HG02759 (cell line): ENCODE measurements at regions not wholly inside any gene's neighbourhood (a gene's known extent, or its start where the extent isn't known, plus 50 kb on each side); places are given as distances from the start of the nearest gene placed in this dataset.
"Not testable (repeated sequence)": the region's sequence is repeated elsewhere in the genome, so short reads cannot be mapped to it uniquely, and the experiment has no call there.

Experiments used
- ATAC-seq: cut with Tn5 transposase; IDR thresholded peaks from one replicate; pipeline ENCODE4 v1.9.1; 2021; ENCODE audit warnings: mild to moderate bottlenecking, moderate library complexity; ENCODE audit not compliant: unreplicated experiment

DNA sequence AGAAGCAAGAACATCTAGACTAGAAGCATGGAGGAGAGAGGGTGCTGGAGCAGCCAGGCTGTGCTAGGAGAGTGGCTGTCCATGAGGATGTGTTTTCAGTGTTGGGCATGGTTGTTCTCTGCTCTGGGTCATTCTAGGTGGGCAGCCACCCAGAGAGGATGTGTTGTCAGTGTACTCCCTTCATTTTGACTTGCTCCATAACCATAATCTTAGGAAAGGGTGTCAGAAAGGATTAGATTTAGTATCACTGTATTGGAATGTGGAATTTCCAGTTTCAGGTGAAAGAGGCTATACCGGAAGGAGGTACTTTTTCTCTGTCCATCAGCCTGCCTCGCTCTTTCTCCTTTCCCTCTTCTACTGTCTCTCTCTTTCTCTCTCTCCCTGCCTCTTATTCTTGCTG, 474.5 kb upstream of the PODXL start:
- no peak for ATAC-seq

DNA sequence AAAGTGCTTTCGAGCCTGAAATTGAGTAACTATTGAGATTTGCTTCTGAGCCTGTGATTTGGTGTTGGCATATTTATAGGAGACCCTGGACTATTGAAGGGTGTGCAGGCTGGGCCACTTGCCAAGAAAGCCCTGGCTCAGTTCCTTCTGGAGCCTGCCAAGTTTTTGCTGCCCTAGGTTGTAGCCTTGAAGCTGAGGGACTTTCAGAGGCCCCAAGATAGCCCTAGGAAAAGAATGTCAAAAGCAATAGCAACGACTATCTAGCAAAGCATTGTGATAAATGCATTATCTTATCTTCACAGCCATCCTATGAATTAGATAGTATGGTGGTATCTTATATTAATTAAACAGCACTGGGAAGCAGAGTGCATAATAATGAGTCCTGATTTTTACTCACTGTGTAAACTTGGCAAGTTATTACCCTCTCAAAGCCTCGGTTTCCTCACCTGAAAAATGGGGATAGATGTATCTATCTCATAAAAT, 473.7 kb upstream of the PODXL start:
- ATAC-seq, result no peak

DNA sequence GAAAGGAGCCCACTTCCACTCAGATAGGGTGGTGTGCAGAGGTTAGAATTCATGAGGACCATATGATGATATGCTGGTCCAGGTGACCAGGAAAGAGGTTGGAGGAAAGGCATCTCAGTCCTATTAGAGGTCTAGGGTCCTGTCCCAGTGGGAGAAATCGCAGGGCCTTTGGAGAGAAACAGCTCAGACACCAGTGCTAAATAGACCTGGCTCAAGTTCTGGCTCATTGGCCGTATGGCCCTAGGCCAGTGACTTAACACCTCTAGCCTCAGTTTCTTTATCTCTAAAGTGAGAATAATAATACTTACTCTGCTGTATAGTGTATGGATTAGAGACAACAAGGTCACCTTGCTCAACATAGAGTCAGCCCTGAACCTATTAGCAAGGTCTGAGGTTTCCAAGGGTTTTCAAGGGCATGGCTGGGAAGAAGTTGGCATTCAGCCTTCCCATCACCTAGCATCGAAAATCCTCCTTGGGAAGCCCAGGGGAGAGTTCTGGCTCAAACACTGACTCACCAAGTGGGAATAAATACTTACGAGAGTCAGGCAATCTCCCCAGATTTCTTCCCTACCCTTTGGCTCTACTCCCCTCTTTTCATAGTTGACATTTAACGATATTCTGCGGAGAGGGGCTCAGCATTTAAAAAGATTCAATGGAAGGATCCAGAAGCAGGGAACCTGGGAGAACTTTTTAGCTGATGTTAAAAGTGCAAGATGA, 473.1 kb upstream of the PODXL start:
- no peak for ATAC-seq

DNA sequence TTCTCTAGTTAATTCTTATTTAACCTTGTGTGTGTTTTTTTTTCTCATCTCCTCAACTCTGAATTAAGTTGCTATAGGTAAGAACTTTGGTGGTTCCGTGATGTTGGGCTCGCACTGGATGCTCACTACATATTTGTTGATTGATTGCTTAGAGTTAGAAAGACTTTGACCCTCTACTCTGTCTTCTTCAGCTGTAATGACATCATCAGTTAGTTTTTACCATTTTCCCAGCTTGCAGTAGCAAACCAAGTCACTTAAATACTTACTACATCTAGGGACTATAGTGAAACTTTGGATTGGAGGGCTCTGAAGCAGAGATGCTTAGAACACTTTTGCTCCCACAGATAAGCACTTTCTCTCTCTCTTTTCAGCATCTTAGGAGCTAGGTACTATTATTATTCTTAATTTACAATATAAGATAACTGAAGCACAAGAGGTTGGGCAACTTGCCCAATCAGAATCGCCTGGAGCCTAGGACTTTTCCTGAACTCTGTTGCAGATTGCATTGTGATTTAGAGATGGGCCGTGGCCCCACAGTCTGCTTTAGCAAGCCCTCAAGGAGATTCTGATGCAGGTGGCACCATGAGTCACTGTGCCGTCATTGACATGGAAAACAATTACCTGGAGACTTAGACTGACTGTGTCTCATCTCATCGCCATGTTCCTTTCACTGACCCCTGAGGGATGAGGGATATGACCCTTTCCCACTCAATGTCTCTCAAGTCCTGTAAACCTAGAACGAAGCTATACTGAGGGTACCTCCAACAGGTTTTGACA, 471.9 kb upstream of the PODXL start:
- ATAC-seq, result no peak

DNA sequence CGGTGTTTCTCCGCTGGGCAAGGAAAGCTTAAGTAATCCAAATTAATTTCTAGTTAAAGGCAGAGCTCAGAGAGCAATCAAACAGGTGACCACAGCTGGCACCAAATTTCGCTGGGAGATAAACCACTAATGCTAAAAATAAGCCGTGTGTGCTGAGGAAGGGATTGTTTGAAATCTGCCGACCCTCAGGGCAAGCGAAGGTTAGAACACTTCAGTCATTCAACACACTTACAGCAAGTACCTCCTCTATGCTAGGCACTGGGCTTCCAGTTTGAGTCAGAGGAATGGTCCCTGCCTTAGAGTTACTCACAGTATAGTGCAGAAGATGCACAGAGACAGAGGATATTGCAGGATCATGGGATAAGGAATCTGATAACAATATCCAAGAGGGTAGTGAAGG, 467.9 kb upstream of the PODXL start:
- ATAC-seq, result no peak

DNA sequence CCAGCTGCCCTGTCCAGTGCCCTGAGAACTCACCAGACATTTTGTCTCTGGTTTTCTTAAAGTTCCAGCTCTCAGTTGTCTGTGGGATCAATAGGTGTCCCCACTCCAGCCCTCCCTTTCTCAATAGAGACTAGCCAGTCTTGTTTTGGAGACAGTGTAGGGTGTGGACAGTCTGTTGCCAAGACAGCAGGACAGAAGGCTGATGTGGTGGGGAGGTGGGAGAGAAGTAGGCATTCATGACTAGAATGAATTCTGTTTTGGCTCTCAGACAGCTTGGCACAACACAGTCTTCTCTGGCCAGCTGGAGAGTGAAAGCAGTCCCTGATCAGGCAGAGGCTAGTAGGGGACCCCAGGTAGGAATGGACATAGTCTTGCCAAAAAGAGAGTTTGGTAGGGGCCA, 467.0 kb upstream of the PODXL start:
- ATAC-seq, result no peak

DNA sequence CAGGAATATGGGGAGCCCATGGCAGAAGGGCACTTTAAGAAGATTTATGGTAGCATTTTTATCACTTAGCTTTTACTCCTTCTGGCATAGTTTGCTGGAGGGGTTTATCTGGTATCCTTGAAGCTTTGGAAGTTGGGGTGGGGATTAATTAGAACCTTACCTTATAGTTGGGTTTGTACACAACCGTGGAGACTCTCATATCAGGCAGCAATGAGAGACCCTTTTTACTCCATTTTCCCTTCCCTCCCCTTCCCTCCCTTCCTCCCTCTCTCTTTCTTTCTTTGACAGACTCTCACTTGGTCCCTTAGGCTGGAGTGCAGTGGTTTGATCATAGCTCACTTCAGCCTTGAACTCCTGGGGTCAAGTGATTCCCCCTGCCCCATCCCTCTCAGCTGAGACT, 465.8 kb upstream of the PODXL start:
- ATAC-seq, result no peak

DNA sequence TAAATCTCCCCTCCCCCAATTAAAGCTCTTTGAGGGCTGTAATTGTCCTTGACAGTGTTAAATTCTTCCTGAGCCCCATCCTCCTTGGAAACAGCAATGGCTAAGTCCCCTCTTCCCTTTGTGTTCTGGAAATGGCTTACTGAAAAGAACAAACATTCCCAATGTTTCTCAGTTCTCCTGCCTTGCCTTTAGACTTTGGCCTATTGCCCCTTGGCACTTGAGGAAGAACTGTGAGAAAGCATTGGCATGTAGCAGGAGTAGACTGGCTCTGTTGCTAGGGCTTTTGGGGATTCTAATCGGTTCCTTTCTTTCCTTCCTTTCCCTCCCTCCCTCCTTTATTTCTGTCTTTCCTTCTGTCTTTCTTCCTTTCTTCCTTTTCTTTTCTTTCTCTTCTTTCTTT, 463.3 kb upstream of the PODXL start:
- no peak for ATAC-seq

DNA sequence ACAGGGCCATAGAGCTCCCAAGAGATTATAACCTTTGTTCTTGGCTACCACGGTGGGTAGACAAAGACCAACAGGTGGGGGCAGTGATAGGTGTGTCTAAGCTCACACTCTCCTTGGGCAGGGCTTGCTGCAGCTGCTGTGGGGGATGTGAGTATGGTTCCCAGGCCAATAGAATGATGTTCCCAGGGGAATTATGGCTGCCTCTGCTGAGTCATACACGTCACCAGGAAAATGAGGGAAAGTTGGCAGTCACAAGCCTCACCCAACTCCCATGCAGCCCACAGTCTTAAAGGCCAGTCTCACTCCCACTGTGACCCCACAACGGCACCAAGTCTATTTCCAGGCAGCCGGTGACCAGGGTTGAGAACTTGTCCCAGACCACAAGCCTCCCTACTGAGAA, 453.4 kb upstream of the PODXL start:
- ATAC-seq, result no peak

DNA sequence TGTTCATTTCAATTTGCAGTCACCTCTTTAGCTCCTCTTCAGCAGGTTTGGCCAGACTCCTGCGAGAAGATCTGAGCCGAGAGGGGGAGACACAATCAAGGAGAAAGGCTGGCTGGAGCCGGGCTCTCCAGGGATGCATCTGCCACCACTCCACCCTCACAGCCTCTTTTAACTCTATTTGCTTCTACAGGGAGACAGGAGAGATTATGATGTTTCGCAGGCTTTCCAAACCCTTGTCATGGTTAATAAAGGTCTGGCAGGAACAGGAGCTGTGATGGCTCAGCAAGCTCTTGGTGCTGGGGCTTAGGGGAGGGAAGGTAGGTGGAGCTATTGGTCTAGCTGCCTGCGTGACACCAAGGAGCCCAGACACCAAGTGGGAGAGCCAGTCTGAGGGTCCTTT, 448.1 kb upstream of the PODXL start:
- ATAC-seq, result no peak

DNA sequence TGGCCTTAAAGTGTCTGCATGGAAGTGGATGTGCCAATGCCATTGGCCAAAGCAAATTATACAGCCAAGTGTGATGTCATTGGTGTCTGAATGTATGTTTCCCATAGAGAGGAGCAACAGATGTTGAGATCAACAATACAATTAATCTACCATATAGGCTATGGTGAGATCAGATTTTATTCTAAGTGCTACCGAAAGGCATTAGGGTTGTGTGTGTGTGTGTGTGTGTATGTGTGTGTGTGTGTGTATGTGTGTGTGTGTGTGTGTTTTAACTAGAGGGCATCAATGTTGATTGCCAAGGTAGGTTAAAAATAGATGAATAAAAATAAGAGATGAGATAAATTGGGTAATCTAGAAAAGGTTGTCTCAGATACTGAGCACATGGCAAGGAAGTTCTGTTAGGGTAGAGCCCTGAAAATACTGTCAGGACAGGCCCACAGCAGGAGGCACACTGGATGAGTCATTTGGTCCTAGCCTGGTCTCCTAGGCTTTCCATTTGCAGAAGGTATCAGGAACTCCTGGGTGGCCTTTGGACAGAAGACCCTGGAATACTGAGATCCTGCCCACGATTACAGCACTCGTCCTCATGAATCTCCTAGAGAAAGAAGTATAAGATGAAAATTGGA, 446.0 kb upstream of the PODXL start:
- ATAC-seq, result no peak

DNA sequence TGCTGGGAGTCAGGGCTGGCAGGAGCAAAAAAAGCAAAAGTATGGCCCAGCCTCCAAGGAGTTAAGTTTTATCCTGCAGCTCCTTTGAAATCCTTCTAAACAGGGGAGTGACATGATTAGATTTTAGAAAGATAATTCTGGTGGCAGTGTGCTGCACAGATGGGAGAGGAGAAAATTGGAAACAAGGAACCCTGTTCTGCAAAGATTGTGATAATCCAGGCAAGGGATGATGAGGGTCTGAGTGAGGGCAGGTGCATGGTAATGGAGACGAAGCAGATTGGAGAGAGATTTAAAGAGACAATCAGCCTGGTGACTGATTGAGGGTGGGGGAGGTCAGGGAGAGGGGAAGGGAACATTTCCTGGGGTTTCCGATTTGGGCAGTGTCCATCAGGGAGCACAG, 444.7 kb upstream of the PODXL start:
- ATAC-seq, result no peak

DNA sequence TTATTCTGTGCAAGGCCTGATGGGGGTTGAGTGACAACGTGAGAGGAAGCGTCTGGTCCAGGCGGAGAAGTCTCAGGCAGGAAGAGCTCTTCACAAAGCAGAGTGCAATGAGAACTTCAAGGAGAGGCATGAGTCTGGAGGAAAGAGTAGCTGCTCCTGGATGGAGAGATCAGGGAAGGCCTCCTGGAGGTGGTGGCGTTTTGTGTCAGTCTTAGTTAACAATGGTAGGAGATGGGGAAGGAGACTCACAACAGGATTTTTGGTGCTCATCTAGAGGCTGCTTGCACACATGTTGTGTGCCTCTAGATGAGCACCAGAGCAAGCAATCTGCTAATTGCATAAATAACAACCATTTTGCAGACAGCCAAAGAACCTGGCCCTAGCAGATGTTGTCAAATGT, 442.8 kb upstream of the PODXL start:
- ATAC-seq, result no peak

DNA sequence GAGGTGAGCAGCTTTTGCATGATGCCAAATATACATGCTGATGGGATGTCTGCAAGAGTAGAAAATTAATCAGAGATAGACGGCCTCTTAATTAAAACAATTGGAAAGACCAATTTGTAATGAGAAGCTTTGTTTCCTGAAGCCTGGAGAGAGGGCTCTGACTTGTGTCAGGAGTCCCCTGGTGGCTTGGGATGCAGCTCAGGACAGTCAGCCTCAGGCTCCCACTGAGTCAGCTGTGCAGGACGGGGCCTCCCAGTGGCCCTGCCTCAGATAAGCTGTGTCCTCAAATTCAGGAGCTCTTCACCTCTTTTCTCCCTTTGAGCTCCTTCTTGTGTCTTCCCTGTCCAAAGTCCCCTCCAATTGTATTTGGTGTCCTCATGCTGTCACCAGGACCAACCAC, 438.9 kb upstream of the PODXL start:
- no peak for ATAC-seq

DNA sequence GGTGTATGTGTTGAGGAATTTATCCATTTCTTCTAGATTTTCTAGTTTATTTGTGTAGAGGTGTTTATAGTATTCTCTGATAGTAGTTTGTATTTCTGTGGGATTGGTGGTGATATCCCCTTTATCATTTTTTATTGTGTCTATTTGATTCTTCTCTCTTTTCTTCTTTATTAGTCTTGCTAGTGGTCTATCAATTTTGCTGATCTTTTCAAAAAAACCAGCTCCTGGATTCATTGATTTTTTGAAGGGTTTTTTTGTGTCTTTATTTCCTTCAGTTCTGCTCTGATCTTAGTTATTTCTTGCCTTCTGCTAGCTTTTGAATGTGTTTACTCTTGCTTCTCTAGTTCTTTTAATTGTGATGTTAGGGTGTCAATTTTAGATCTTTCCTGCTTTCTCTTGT, 424.6 kb upstream of the PODXL start:
- ATAC-seq, result not testable (repeated sequence)

DNA sequence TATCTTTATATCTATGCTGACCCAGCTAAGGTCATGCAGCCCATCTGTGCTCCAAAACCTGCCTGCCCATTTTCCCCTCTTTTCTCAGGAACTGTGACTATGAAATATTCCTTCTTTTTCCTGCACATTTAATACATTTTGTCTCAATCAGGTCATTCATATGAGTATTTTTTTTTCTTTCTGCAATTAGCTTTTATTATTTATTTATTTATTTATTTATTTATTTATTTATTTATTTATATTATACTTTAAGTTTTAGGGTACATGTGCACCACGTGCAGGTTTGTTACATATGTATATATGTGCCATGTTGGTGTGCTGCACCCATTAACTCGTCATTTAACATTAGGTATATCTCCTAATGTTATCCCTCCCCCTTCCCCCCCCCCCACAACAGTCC, 421.7 kb upstream of the PODXL start:
- not testable (repeated sequence) for ATAC-seq

DNA sequence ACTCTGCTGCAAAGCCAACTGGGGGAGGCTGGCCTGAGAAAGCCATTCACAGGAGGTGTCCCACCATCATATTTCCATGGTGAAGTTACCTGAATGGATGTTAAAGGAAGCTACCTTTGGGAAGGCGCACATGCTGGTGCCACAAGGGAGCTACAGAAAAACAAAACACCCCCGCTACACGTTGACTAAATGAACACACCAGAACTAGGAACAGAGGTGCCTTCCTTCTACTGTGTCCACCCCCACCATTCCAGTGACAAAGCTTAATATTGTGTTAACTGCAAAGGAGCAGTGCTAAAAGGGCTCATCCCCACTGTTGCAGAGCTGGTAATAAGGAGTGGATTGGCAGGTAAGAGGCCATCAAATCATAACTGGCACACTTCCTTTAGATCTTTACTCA, 420.0 kb upstream of the PODXL start:
- ATAC-seq, result no peak

DNA sequence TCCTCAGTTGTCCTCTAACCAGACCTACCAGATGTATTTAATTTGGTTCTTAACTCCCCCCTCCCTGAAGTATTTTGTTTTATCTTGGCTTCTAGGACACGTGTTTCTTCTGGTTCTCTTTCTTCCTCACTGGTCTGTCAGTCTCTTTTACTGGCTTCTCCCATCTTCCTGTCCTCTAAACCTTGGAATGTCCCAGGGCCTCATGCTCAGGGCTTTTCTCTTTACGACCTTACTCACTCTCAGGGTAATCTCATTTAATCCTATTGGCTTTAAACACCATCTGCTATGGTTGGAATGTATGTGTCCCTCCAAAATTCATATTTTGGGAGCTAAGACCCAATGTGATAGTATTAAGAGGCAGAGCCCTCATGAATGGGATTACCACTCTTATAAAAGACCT, 418.2 kb upstream of the PODXL start:
- ATAC-seq, result no peak

DNA sequence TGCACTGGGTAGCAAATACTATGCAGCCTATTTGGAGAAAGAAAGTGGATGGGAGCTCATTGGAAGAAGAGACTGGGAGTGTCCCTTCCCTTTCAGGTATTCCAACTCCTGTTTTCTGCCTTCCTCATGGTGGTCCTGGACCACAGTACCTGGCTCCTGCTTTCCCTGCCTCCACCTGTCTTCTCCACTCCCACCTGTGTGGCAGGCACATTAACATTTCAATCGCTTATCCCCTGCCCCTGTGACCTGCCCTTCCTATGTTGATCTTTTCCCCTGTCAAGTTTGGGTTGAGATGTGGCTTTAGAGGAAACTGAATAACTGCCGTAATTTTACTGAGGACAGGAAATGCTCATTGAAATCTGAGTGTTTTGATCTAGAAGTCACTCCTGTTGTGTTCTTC, 415.8 kb upstream of the PODXL start:
- no peak for ATAC-seq

DNA sequence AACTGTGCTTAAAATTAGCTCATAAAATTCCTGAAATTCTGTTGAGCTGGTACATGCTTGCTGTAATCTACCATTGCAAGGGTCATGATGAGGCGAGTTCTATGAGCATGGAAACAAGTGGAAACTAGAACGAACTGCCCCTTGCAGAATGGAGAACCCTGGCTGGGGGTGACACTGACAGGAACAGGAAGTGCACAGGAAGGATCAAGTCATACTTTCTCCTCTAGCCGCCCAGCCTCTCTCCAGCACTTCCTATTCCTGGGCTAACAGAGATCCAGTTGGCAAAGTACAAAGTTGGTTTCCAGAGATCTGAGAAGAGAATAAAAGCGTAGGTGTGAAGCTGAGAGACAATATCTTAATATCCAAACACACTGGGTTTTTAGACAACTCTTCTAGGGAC, 414.2 kb upstream of the PODXL start:
- ATAC-seq, result no peak

DNA sequence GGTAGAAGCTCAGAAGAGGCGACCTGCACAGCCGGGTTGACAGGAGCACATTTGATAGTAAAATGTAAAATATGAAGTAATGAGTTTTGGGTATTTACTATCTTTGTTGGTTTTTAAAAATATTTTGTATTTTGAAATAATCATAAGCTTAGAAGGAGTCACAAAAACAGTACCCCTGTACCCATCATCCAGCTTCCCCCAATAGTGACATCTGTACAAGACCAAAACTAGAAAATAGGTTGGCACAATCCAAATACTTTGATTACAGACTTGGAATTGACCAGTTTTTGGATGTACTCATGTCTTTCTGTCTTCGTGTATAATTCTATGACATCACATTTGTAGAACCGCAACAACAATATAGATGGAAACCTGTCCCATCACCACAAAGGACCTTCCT, 413.1 kb upstream of the PODXL start:
- no peak for ATAC-seq

DNA sequence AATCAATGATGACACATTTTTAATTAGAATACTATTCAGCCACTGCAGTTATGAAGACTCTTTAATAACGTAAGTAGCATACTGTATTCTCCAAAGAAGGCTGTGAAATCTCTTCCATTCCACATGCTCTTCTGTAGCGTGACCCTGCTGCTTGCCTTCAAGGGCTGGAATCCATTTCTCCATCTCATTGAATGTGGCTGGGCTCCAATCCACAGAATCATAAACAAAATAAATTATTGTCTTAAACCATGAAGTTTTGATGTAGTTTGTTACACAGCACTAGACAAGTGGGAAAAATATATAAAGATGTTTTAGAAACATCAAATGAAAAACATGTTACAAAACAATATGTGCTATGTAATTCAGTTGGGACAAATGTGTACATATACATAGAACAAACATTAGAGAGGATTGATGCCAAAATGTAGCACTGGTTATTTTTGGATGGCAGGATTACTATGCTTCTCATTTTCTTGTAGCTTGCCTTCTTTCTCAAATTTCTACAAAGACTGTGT, 410.8 kb upstream of the PODXL start:
- ATAC-seq, result no peak
